NB4 (cell line): ENCODE measurements at regions not wholly inside any gene's neighbourhood (a gene's known extent, or its start where the extent isn't known, plus 50 kb on each side); places are given as distances from the start of the nearest gene placed in this dataset.

Experiments used
- CTCF ChIP-seq: IDR thresholded peaks from one replicate; pipeline ENCODE4 v1.5.1; 2012; ENCODE audit warnings: low read depth, low read length
- MAX ChIP-seq: IDR thresholded peaks from 2 replicates; pipeline ENCODE4 v1.6.1; 2011; ENCODE audit warnings: low read depth, low read length
- MYC ChIP-seq: IDR thresholded peaks from 2 replicates; pipeline ENCODE4 v1.6.1; 2011; ENCODE audit warnings: low read depth, low read length
- POLR2A ChIP-seq: IDR thresholded peaks from 2 replicates; pipeline ENCODE4 v1.6.1; 2011; ENCODE audit warnings: mild to moderate bottlenecking; ENCODE audit not compliant: insufficient read length; ENCODE audit errors: extremely low read depth

- TF ChIP-seq POLR2A (no peak), CTCF (no peak), MAX (no peak), MYC (no peak)
Measured at GRCh38 chr9:120104771-120105170, 475.2 kb downstream of the CDK5RAP2 start.
